ENCODE measurements at regions not wholly inside any gene's neighbourhood (a gene's known extent, or its start where the extent isn't known, plus 50 kb on each side); places are given as distances from the start of the nearest gene placed in this dataset.

DNA sequence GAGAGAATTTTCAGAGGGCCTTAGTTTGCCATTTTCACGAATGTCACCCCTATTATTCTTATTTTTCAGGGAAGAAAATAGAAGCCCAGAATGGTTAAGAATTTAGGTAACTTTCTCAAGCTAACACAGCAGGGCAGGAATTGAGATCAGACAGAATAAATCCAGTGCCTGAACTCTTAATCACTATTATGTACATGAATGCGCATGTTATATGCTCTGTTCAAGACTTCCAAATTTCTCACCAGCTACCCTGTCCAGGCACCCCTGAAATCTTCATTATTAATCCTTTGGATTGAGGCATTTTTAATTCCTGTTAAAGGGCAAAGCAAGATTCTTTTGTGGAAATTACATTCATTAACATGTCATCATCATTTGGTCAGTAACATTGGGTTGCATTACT lies 218.4 kb downstream of the ACTR3 start:
- TF ChIP-seq, protein P1, sequence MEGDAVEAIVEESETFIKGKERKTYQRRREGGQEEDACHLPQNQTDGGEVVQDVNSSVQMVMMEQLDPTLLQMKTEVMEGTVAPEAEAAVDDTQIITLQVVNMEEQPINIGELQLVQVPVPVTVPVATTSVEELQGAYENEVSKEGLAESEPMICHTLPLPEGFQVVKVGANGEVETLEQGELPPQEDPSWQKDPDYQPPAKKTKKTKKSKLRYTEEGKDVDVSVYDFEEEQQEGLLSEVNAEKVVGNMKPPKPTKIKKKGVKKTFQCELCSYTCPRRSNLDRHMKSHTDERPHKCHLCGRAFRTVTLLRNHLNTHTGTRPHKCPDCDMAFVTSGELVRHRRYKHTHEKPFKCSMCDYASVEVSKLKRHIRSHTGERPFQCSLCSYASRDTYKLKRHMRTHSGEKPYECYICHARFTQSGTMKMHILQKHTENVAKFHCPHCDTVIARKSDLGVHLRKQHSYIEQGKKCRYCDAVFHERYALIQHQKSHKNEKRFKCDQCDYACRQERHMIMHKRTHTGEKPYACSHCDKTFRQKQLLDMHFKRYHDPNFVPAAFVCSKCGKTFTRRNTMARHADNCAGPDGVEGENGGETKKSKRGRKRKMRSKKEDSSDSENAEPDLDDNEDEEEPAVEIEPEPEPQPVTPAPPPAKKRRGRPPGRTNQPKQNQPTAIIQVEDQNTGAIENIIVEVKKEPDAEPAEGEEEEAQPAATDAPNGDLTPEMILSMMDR (IDR thresholded peaks at IDR 0.05) = no peak
- no peak for TF ChIP-seq POLR2A (IDR thresholded peaks at IDR 0.05)

Measured in lower leg skin (tissue), 3 donors.